ENCODE measurements at regions not wholly inside any gene's neighbourhood (a gene's known extent, or its start where the extent isn't known, plus 50 kb on each side); places are given as distances from the start of the nearest gene placed in this dataset.

- no peak for DNase-seq
Observed at GRCh38 chr1:29962336-29962735, 726.0 kb downstream of the PTPRU start.

- DNase-seq: no peak
Observed at GRCh38 chr1:29961293-29962059, 725.2 kb downstream of the PTPRU start.

GRCh38 chr1:29960876-29961275 is 724.6 kb downstream of the PTPRU start:
- DNase-seq: no peak

GRCh38 chr1:29960156-29960755 is 723.9 kb downstream of the PTPRU start:
- DNase-seq: no peak

- no peak for DNase-seq
Observed at GRCh38 chr1:29959356-29959755, 723.0 kb downstream of the PTPRU start.

GRCh38 chr1:29958271-29958670 is 721.9 kb downstream of the PTPRU start:
- no peak for DNase-seq

GRCh38 chr1:29956349-29957030 is 720.2 kb downstream of the PTPRU start:
- DNase-seq: no peak

- no peak for DNase-seq
Observed at GRCh38 chr1:29954591-29954990, 718.3 kb downstream of the PTPRU start.

- DNase-seq: no peak
Observed at GRCh38 chr1:29953961-29954360, 717.6 kb downstream of the PTPRU start.

- DNase-seq: no peak
Observed at GRCh38 chr1:29949676-29950075, 713.4 kb downstream of the PTPRU start.

- DNase-seq: no peak
Observed at GRCh38 chr1:29948581-29948980, 712.3 kb downstream of the PTPRU start.

GRCh38 chr1:29946057-29946456 is 709.7 kb downstream of the PTPRU start:
- no peak for DNase-seq

- no peak for DNase-seq
Observed at GRCh38 chr1:29945426-29945825, 709.1 kb downstream of the PTPRU start.

- no peak for DNase-seq
Observed at GRCh38 chr1:29944253-29944905, 708.1 kb downstream of the PTPRU start.

- DNase-seq: no peak
Observed at GRCh38 chr1:29943034-29943433, 706.7 kb downstream of the PTPRU start.

GRCh38 chr1:29939079-29939478 is 702.8 kb downstream of the PTPRU start:
- no peak for DNase-seq

- DNase-seq: no peak
Observed at GRCh38 chr1:29937356-29937755, 701.0 kb downstream of the PTPRU start.

GRCh38 chr1:29936031-29936544 is 699.8 kb downstream of the PTPRU start:
- no peak for DNase-seq

- DNase-seq: no peak
Observed at GRCh38 chr1:29934255-29934772, 698.0 kb downstream of the PTPRU start.

GRCh38 chr1:29933067-29933466 is 696.7 kb downstream of the PTPRU start:
- DNase-seq: no peak

GRCh38 chr1:29932626-29933025 is 696.3 kb downstream of the PTPRU start:
- DNase-seq: no peak

GRCh38 chr1:29931477-29932175 is 695.3 kb downstream of the PTPRU start:
- no peak for DNase-seq
